Panc1 (cell line): ENCODE measurements at regions not wholly inside any gene's neighbourhood (a gene's known extent, or its start where the extent isn't known, plus 50 kb on each side); places are given as distances from the start of the nearest gene placed in this dataset.

ENCODE experiments used
- ATAC-seq: fragments of 200-7000 bp; cut with Tn5 transposase; 2 replicates; pipeline ENCODE4 v1.9.1; 2020; ENCODE audit warnings: mild to moderate bottlenecking, moderate library complexity
- BruUV-seq: library from RNA; stranded (reverse); fragments of 400-500 nt; replicated peaks from 2 replicates; lab custom pipeline; 2021; lab: Mats Ljungman, UMichigan
- CTCF ChIA-PET: fragments of 300-600 bp; sonication (Branson Sonifier 250); formaldehyde crosslinking; loops from one replicate; lab custom pipeline; 2022; ENCODE audit warnings: antibody characterized with exemption; lab: Charles Lee
- POLR2A ChIA-PET: fragments of 300-600 bp; sonication (Branson Sonifier 250); formaldehyde crosslinking; loops from one replicate; lab custom pipeline; 2022; ENCODE audit warnings: antibody characterized with exemption; lab: Charles Lee
- DNase-seq: peaks from one replicate; pipeline ENCODE4 v3.0.0-alpha.2; 2010; ENCODE audit warnings: low read depth, low spot score
- H3K27ac ChIP-seq: 2 replicates; pipeline ENCODE4 v1.5.1; 2011; ENCODE audit warnings: mild to moderate bottlenecking, low read length, inconsistent platforms
- H3K27me3 ChIP-seq: fragments of 200-500 bp; sonication (Bioruptor generic); 2 replicates; pipeline ENCODE4 v1.6.0; 2014; ENCODE audit warnings: low read length, inconsistent platforms; ENCODE audit not compliant: control insufficient read depth, insufficient read depth
- H3K36me3 ChIP-seq: fragments of 200-500 bp; sonication (Bioruptor generic); 2 replicates; pipeline ENCODE4 v1.5.1; 2014; ENCODE audit warnings: inconsistent platforms, mild to moderate bottlenecking, low read length, moderate library complexity; ENCODE audit not compliant: control insufficient read depth, insufficient read depth
- H3K4me1 ChIP-seq: 2 replicates; pipeline ENCODE4 v1.5.1; 2011; ENCODE audit warnings: inconsistent platforms, mild to moderate bottlenecking, low read length, moderate library complexity; ENCODE audit not compliant: control insufficient read depth, insufficient read depth
- H3K4me3 ChIP-seq, 2 experiments: 2 replicates each; pipeline ENCODE4 v1.5.1; 2011 to 2012; ENCODE audit warnings: low read depth in 2 of 2, low read length in 2 of 2, mild to moderate bottlenecking in 2 of 2, inconsistent platforms in 1 of 2, moderate library complexity in 1 of 2
- H3K9me3 ChIP-seq: fragments of 200-500 bp; sonication (Bioruptor generic); 2 replicates; pipeline ENCODE4 v1.5.1; 2014; ENCODE audit warnings: low read depth, mild to moderate bottlenecking, inconsistent platforms, low read length, moderate library complexity; ENCODE audit not compliant: control insufficient read depth, insufficient read depth
- POLR2AphosphoS5 ChIP-seq: IDR thresholded peaks from 2 replicates; pipeline ENCODE4 v1.6.1; 2012; ENCODE audit warnings: mild to moderate bottlenecking, low read depth, low read length, moderate library complexity
- SIN3A ChIP-seq: IDR thresholded peaks from 2 replicates; pipeline ENCODE4 v1.6.1; 2012; ENCODE audit warnings: low read depth, mild to moderate bottlenecking, low read length, moderate library complexity, borderline replicate concordance; ENCODE audit not compliant: insufficient read depth
- TCF7L2 ChIP-seq: IDR thresholded peaks from 2 replicates; pipeline ENCODE4 v1.6.1; 2011; ENCODE audit warnings: mild to moderate bottlenecking, low read depth, low read length, inconsistent platforms
- in situ Hi-C: cut with HindIII; loops from 2 replicates; pipeline ENCODE4 v1.10.0; 2016; ENCODE audit warnings: low sequenced_read_pairs, low pct_unique_long_range_greater_than_20kb
- intact Hi-C: fragments of 100-400 bp; cut with micrococcal nuclease; formaldehyde crosslinking; loops from one replicate; pipeline ENCODE4 v1.10.0; 2022; ENCODE audit not compliant: unreplicated experiment
- TF ChIP-seq, protein P1 (sequence below), 2 experiments: IDR thresholded peaks; 2 replicates each; pipeline ENCODE4 v1.6.1; 2011 to 2012; ENCODE audit warnings: low read depth in 2 of 2, control low read depth in 1 of 2, low read length in 1 of 2, mild to moderate bottlenecking in 1 of 2, moderate library complexity in 1 of 2; ENCODE audit not compliant: insufficient read depth in 1 of 2
- TF ChIP-seq, protein P2 (sequence below): fragments of 450-650 bp; IDR thresholded peaks from 2 replicates; pipeline ENCODE4 v1.5.1; 2017; ENCODE audit warnings: mild to moderate bottlenecking

DNA sequence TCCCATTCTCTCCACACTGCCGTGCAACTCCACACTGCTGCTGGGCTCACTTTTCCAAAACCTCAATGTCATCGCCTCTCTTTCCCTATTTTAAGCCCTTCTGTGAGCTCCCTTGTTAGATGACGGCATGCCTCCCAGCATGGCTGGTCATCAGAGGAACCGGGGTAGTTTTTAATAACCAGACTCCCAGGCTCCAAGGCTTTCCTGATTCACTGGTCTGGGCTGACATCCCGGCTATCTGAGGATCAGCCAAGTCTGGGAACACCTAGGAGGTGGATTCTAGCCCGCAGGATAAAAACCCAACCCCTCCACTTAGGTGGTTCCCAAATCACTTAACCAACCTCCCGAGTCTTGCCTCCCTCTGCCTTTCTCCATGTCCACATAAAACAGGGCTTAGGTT, 295.4 kb upstream of the FZD8 start:
- Histone ChIP-seq H3K27ac (no peak overlapping the region), H3K27me3 (no peaks in the 10 kb centered on the region), H3K4me3 (no peak overlapping the region), H3K4me1 (no peaks in the 10 kb centered on the region), H3K36me3 (no peaks in the 10 kb centered on the region), H3K9me3 (no peaks in the 10 kb centered on the region)
- in situ Hi-C loops = no loop called here
- intact Hi-C loops = no loop called here
- DNase-seq = no peak
- BruUV-seq = no TSS peak
- no peak for ATAC-seq
- CTCF ChIA-PET = no interaction called here
- POLR2A ChIA-PET = no interaction called here
- TF ChIP-seq SIN3A (no peak), TCF7L2 (no peak), POLR2AphosphoS5 (no peak)
- TF ChIP-seq, protein P1, sequence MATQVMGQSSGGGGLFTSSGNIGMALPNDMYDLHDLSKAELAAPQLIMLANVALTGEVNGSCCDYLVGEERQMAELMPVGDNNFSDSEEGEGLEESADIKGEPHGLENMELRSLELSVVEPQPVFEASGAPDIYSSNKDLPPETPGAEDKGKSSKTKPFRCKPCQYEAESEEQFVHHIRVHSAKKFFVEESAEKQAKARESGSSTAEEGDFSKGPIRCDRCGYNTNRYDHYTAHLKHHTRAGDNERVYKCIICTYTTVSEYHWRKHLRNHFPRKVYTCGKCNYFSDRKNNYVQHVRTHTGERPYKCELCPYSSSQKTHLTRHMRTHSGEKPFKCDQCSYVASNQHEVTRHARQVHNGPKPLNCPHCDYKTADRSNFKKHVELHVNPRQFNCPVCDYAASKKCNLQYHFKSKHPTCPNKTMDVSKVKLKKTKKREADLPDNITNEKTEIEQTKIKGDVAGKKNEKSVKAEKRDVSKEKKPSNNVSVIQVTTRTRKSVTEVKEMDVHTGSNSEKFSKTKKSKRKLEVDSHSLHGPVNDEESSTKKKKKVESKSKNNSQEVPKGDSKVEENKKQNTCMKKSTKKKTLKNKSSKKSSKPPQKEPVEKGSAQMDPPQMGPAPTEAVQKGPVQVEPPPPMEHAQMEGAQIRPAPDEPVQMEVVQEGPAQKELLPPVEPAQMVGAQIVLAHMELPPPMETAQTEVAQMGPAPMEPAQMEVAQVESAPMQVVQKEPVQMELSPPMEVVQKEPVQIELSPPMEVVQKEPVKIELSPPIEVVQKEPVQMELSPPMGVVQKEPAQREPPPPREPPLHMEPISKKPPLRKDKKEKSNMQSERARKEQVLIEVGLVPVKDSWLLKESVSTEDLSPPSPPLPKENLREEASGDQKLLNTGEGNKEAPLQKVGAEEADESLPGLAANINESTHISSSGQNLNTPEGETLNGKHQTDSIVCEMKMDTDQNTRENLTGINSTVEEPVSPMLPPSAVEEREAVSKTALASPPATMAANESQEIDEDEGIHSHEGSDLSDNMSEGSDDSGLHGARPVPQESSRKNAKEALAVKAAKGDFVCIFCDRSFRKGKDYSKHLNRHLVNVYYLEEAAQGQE (IDR thresholded peaks at IDR 0.05; ENCODE audit: insufficient read depth in 1 of 2, low read depth in 2 of 2, low read length in 1 of 2) = no peak
- TF ChIP-seq, protein P2, sequence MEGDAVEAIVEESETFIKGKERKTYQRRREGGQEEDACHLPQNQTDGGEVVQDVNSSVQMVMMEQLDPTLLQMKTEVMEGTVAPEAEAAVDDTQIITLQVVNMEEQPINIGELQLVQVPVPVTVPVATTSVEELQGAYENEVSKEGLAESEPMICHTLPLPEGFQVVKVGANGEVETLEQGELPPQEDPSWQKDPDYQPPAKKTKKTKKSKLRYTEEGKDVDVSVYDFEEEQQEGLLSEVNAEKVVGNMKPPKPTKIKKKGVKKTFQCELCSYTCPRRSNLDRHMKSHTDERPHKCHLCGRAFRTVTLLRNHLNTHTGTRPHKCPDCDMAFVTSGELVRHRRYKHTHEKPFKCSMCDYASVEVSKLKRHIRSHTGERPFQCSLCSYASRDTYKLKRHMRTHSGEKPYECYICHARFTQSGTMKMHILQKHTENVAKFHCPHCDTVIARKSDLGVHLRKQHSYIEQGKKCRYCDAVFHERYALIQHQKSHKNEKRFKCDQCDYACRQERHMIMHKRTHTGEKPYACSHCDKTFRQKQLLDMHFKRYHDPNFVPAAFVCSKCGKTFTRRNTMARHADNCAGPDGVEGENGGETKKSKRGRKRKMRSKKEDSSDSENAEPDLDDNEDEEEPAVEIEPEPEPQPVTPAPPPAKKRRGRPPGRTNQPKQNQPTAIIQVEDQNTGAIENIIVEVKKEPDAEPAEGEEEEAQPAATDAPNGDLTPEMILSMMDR = no peak

DNA sequence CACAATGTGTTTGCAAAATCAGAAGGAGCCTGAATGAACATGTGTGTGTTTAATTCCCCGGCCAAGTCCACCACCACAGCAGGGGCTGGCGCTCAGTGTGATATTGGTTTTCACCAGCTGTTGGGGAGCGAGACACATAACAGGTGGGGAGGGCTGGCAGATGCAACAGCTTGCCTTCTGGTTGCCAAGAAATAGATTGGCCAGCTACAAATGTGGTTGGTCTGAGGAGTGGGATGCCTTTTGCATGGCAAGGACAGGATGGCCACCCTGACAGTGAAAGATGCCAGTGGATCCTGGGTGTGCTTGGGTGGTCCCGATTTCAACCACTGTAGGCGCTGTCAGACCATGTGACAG, 292.5 kb upstream of the FZD8 start:
- Histone ChIP-seq H3K9me3 (no peaks in the 10 kb centered on the region), H3K4me3 (no peak overlapping the region), H3K27ac (no peak overlapping the region), H3K36me3 (no peaks in the 10 kb centered on the region), H3K4me1 (no peaks in the 10 kb centered on the region), H3K27me3 (no peaks in the 10 kb centered on the region)
- ChIA-PET POLR2A (no interaction called here), CTCF (no interaction called here)
- in situ Hi-C loops = no loop called here
- BruUV-seq = no TSS peak
- intact Hi-C loops = no loop called here
- ATAC-seq (no peak), DNase-seq (no peak)
- no peak for TF ChIP-seq POLR2AphosphoS5
- TF ChIP-seq TCF7L2 = no peak

DNA sequence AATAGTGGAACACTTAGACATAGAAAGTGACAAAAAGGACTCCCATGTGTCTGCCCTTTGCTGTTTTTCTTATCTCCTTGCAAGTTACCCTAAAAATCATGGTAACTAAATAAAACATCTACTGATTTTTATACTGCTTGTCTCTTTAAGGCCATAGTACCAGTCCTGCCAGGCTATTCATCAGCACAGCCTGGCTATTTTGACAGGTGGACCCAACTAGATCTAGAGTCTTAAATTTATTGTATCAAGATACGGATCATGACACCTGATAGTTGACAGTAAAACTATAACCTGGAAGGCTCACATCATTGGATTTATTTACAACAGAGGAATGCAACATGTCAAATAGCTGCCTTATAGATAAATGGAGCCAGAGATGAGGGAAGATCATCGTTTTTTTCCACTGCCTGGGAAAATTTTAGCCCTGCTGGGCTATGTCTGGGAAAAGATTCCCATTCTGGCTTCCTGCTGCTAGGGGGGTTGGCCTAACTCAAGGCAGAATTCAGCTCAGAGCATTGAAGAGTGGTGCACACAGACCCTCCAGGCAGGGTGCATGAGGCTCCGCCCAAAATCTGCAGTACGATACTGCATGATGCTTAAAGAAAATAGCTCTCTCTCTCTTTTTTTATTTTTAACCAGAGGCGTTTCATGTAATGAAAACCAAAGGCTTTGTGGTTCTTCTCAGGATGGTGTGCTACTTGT, 292.0 kb upstream of the FZD8 start:
- Histone ChIP-seq H3K4me1 (no peaks in the 10 kb centered on the region), H3K4me3 (no peak overlapping the region), H3K9me3 (no peaks in the 10 kb centered on the region), H3K36me3 (no peaks in the 10 kb centered on the region), H3K27me3 (no peaks in the 10 kb centered on the region), H3K27ac (no peak overlapping the region)
- POLR2A ChIA-PET = no interaction called here
- DNase-seq (no peak), ATAC-seq (no peak)
- TF ChIP-seq, protein P1 (IDR thresholded peaks at IDR 0.05; ENCODE audit: insufficient read depth in 1 of 2, low read depth in 2 of 2, low read length in 1 of 2) = no peak
- TF ChIP-seq, protein P2 = no peak
- TF ChIP-seq TCF7L2 (no peak), SIN3A (no peak), POLR2AphosphoS5 (no peak)
- no TSS peak for BruUV-seq
- intact Hi-C loops = no loop called here
- CTCF ChIA-PET = no interaction called here
- in situ Hi-C loops = no loop called here
